HEK293T (cell line): ENCODE measurements at regions not wholly inside any gene's neighbourhood (a gene's known extent, or its start where the extent isn't known, plus 50 kb on each side); places are given as distances from the start of the nearest gene placed in this dataset.

ENCODE experiments used
- CTCF ChIA-PET: fragments of 350-600 bp; formaldehyde crosslinking; extraction: SDS; loops from one replicate; lab custom pipeline; 2021; ENCODE audit warnings: antibody characterized with exemption, inconsistent platforms; lab: Yijun Ruan, JAX
- POLR2A ChIA-PET: fragments of 350-600 bp; formaldehyde crosslinking; extraction: SDS; loops from one replicate; lab custom pipeline; 2020; ENCODE audit warnings: antibody characterized with exemption, inconsistent platforms; lab: Yijun Ruan, JAX
- DNase-seq: peaks from one replicate; pipeline ENCODE4 v3.0.0; 2012; ENCODE audit warnings: mixed read lengths; ENCODE audit errors: extremely low spot score
- ARNT ChIP-seq: fragments of 450-650 bp; IDR thresholded peaks from 2 replicates; pipeline ENCODE4 v1.6.1; 2017; ENCODE audit warnings: mild to moderate bottlenecking
- BHLHE40 ChIP-seq: fragments of 450-650 bp; IDR thresholded peaks from 2 replicates; pipeline ENCODE4 v1.6.1; 2016; ENCODE audit warnings: mild to moderate bottlenecking, moderate library complexity, borderline replicate concordance
- CTBP1 ChIP-seq: fragments of 450-650 bp; IDR thresholded peaks from 2 replicates; pipeline ENCODE4 v1.6.1; 2016; ENCODE audit warnings: borderline replicate concordance
- ELF4 ChIP-seq: fragments of 450-650 bp; IDR thresholded peaks from 2 replicates; pipeline ENCODE4 v1.6.1; 2017; ENCODE audit warnings: antibody characterized with exemption
- FOXA1 ChIP-seq: fragments of 450-650 bp; IDR thresholded peaks from 2 replicates; pipeline ENCODE4 v1.6.1; 2016; ENCODE audit warnings: mild to moderate bottlenecking
- FOXK2 ChIP-seq: fragments of 450-650 bp; IDR thresholded peaks from 2 replicates; pipeline ENCODE4 v1.6.1; 2016; ENCODE audit warnings: mild to moderate bottlenecking
- FOXM1 ChIP-seq: fragments of 450-650 bp; IDR thresholded peaks from 2 replicates; pipeline ENCODE4 v1.6.1; 2017; ENCODE audit warnings: mild to moderate bottlenecking, borderline replicate concordance
- HDGF ChIP-seq: fragments of 450-650 bp; IDR thresholded peaks from 2 replicates; pipeline ENCODE4 v1.6.1; 2017; ENCODE audit warnings: antibody characterized with exemption, borderline replicate concordance
- L3MBTL2 ChIP-seq: fragments of 450-650 bp; conservative IDR thresholded peaks from 2 replicates; pipeline ENCODE4 v1.6.1; 2016; ENCODE audit warnings: mild to moderate bottlenecking
- LEF1 ChIP-seq: fragments of 450-650 bp; IDR thresholded peaks from 2 replicates; pipeline ENCODE4 v1.6.1; 2017; ENCODE audit warnings: mild to moderate bottlenecking, borderline replicate concordance
- NFRKB ChIP-seq: fragments of 450-650 bp; IDR thresholded peaks from 2 replicates; pipeline ENCODE4 v1.6.1; 2016; ENCODE audit warnings: mild to moderate bottlenecking, moderate library complexity
- SP1 ChIP-seq: fragments of 450-650 bp; IDR thresholded peaks from 2 replicates; pipeline ENCODE4 v1.6.1; 2017
- SUZ12 ChIP-seq: fragments of 450-650 bp; IDR thresholded peaks from 2 replicates; pipeline ENCODE4 v1.6.1; 2016; ENCODE audit warnings: mild to moderate bottlenecking
- TARDBP ChIP-seq: fragments of 450-650 bp; IDR thresholded peaks from 2 replicates; pipeline ENCODE4 v1.6.1; 2016
- ZNF384 ChIP-seq: fragments of 450-650 bp; IDR thresholded peaks from 2 replicates; pipeline ENCODE4 v1.6.1; 2016
- TF ChIP-seq, protein P1 (sequence below): fragments of 450-650 bp; IDR thresholded peaks from 2 replicates; pipeline ENCODE4 v1.6.1; 2016

DNA sequence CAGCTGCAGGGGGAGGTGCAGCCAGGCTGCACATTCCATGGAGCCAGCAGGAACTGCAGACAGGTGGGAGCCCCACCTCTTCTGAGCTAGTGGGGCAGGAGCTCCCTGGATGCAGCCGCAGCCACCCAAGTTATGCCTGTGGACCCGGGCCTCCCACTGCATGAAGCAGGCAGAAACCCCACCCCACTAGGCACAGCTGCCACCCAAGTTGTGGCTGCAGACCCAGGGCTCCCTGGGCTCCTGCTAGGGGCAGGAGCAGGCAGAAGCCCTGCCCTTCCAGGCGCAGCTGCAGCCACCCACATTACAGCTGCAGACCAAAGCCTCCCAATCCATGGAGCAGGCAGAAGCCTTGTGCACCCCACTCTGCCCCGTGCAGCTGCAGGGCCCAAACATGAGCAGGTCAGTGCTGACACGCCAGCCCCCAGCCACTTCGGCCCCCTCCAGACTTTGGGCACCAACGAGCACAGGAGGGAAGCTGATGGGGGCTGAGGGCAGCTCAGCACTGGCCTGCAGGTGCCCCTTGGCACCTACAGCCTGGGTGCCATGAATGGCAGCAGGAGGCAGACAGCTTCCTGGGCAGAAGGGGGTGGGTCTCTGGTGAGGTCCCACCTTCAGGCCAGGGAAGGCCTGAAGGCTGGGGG is 106.9 kb downstream of the C9orf50 start:
- no peak for DNase-seq
- ChIA-PET POLR2A (no interaction called here), CTCF (no interaction called here)
- TF ChIP-seq FOXA1 (no peak), LEF1 (no peak), BHLHE40 (no peak), ZNF384 (no peak), HDGF (no peak), L3MBTL2 (no peak), ARNT (no peak), CTBP1 (no peak), TARDBP (no peak), SP1 (no peak)

GRCh38 chr9:129513282-129513681 is 107.6 kb downstream of the C9orf50 start:
- ChIA-PET POLR2A (no interaction called here), CTCF (no interaction called here)
- TF ChIP-seq FOXK2 = no peak
- TF ChIP-seq, protein P1, sequence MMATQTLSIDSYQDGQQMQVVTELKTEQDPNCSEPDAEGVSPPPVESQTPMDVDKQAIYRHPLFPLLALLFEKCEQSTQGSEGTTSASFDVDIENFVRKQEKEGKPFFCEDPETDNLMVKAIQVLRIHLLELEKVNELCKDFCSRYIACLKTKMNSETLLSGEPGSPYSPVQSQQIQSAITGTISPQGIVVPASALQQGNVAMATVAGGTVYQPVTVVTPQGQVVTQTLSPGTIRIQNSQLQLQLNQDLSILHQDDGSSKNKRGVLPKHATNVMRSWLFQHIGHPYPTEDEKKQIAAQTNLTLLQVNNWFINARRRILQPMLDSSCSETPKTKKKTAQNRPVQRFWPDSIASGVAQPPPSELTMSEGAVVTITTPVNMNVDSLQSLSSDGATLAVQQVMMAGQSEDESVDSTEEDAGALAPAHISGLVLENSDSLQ = no peak
- no peak for TF ChIP-seq LEF1
- no peak for TF ChIP-seq FOXA1
- TF ChIP-seq FOXM1 = no peak
- TF ChIP-seq BHLHE40 = no peak
- no peak for DNase-seq

- DNase-seq = no peak
- ChIA-PET CTCF (no interaction called here), POLR2A (no interaction called here)
- TF ChIP-seq BHLHE40 (no peak), NFRKB (no peak), CTBP1 (no peak), L3MBTL2 (no peak), FOXK2 (no peak)
- TF ChIP-seq, protein P1 = no peak
Observed at GRCh38 chr9:129511285-129511900, 109.5 kb downstream of the C9orf50 start.

- POLR2A ChIA-PET = no interaction called here
- no peak for DNase-seq
Observed at GRCh38 chr9:129509533-129509928, 111.4 kb downstream of the C9orf50 start.

GRCh38 chr9:129507805-129508204 is 113.1 kb downstream of the C9orf50 start:
- no peak for DNase-seq
- ChIA-PET CTCF (no interaction called here), POLR2A (interaction anchor here (3.6 kb wide), 1 partner anchor 12 kb away, joined by 15 read pairs; no protein-coding TSS in a partner anchor)
- no peak for TF ChIP-seq ELF4

More at GRCh38 chr9:129509533-129509928, 111.4 kb downstream of the C9orf50 start:
- TF ChIP-seq ZNF384 (no peak), NFRKB (no peak), FOXA1 (no peak), LEF1 (no peak), SUZ12 (no peak), L3MBTL2 (no peak), ARNT (no peak), FOXK2 (no peak), SP1 (no peak), BHLHE40 (no peak), HDGF (no peak)
- CTCF ChIA-PET = no interaction called here

- CTCF ChIA-PET = interaction anchor here (1.1 kb wide), 1 partner anchor 333 kb away, joined by 3 read pairs; no protein-coding TSS in a partner anchor
- DNase-seq = no peak
- POLR2A ChIA-PET = interaction anchor here (3.6 kb wide), 1 partner anchor 11 kb away, joined by 15 read pairs; no protein-coding TSS in a partner anchor
- TF ChIP-seq FOXA1 = no peak
- TF ChIP-seq, protein P1 = no peak
- no peak for TF ChIP-seq TARDBP
- no peak for TF ChIP-seq ARNT
- TF ChIP-seq SP1 = no peak
- TF ChIP-seq FOXM1 = no peak
- no peak for TF ChIP-seq BHLHE40
- TF ChIP-seq NFRKB = no peak
- no peak for TF ChIP-seq SUZ12
- no peak for TF ChIP-seq CTBP1
- TF ChIP-seq HDGF = no peak
- TF ChIP-seq FOXK2 = no peak
- no peak for TF ChIP-seq LEF1
- no peak for TF ChIP-seq L3MBTL2
- TF ChIP-seq ELF4 = no peak
Observed at GRCh38 chr9:129506892-129507291, 114.0 kb downstream of the C9orf50 start.
